ENCODE measurements at regions not wholly inside any gene's neighbourhood (a gene's known extent, or its start where the extent isn't known, plus 50 kb on each side); places are given as distances from the start of the nearest gene placed in this dataset.

DNA sequence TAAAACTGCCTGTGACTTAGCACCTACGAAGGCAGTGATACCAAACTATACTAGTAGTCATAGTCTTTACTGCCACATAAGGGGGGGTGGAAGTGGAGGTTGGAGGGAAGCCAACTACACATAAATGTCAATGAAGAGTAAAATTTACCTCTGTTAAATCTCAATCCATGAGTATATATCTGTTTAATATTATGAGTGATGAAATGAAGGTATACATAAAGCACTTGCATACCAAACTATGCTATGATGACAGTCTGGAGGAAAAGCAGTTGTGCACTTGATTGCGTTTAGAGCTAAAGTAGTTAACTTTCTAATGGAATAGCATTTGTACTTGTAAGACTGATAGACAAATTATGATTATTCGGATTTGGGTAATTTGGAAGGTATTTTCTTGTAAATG lies 129.2 kb upstream of the POU5F2 start:
- H3K9me3 ChIP-seq (ENCODE audit: low read length): no peaks in the 10 kb centered on the region
- CTCF ChIA-PET: no interaction called here
- H3K4me1 ChIP-seq (ENCODE audit: insufficient read depth, low read length): no peaks in the 10 kb centered on the region
- Mint-ChIP-seq H3K4me3 (no peak overlapping the region), H3K9me3 (no peaks in the 10 kb centered on the region), H3K27ac (no peak overlapping the region), H3K27me3 (no peaks in the 10 kb centered on the region), H3K4me1 (peaks cover 0 to 5% (median 0%) of the 10 kb centered on the region in 3 donors), H3K36me3 (peaks cover 9 to 28% (median 15%) of the 10 kb centered on the region in 3 donors)
- no peak for DNase-seq
- no peaks in the 10 kb centered on the region for H3K27me3 ChIP-seq (ENCODE audit: insufficient read depth, low read length, poor library complexity, severe bottlenecking)
- no peaks in the 10 kb centered on the region for H3K36me3 ChIP-seq (ENCODE audit: insufficient read depth, low read length)
- no peak overlapping the region for H3K27ac ChIP-seq (ENCODE audit: low read depth, low read length)
- H3K4me3 ChIP-seq (ENCODE audit: low read length): no peak overlapping the region
- POLR2A ChIA-PET: no interaction called here

GRCh38 chr5:93868851-93869250 lies 127.5 kb upstream of the POU5F2 start:
- no peak overlapping the region for H3K4me3 ChIP-seq (ENCODE audit: low read length)
- no peaks in the 10 kb centered on the region for H3K9me3 Mint-ChIP-seq
- H3K9me3 ChIP-seq (ENCODE audit: low read length): no peaks in the 10 kb centered on the region
- H3K27me3 Mint-ChIP-seq: no peaks in the 10 kb centered on the region
- H3K27ac ChIP-seq (ENCODE audit: low read depth, low read length): no peak overlapping the region
- no peaks in the 10 kb centered on the region for H3K27me3 ChIP-seq (ENCODE audit: insufficient read depth, low read length, poor library complexity, severe bottlenecking)
- CTCF ChIA-PET: no interaction called here
- H3K36me3 ChIP-seq (ENCODE audit: insufficient read depth, low read length): no peaks in the 10 kb centered on the region
- H3K27ac Mint-ChIP-seq: no peak overlapping the region
- H3K4me1 Mint-ChIP-seq: peaks cover 0 to 1% (median 0%) of the 10 kb centered on the region in 3 donors
- H3K4me3 Mint-ChIP-seq: no peak overlapping the region
- no peak for DNase-seq
- peaks cover 9 to 31% (median 18%) of the 10 kb centered on the region in 3 donors for H3K36me3 Mint-ChIP-seq
- POLR2A ChIA-PET: no interaction called here
- H3K4me1 ChIP-seq (ENCODE audit: insufficient read depth, low read length): no peaks in the 10 kb centered on the region

DNA sequence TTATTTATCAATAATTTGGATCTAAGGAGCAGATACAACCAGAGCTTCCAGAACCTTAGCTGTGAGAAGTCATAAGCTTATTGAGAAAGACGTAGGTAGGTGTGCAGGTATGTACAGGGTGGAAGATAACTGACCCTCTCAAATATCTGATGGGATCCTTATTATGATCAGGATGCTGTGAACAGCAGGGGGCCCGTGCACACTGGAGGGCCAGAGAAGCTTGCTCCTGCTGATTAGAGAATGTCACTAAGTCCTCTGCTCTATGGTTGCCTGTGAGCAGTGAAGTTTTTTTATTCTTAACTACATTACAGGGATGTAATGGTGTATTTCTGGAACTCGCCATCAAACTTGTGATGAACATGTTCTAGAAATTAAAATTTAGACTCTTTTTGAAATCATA lies 108.9 kb upstream of the POU5F2 start:
- no peak overlapping the region for H3K4me3 ChIP-seq (ENCODE audit: low read length)
- no peaks in the 10 kb centered on the region for H3K4me1 ChIP-seq (ENCODE audit: insufficient read depth, low read length)
- peaks cover 3% of the 10 kb centered on the region for H3K9me3 ChIP-seq (ENCODE audit: low read length)
- H3K27me3 ChIP-seq (ENCODE audit: insufficient read depth, low read length, poor library complexity, severe bottlenecking): no peaks in the 10 kb centered on the region
- peaks cover 13 to 28% (median 15%) of the 10 kb centered on the region in 3 donors for H3K36me3 Mint-ChIP-seq
- DNase-seq: no peak
- peaks cover 5 to 17% (median 13%) of the 10 kb centered on the region in 5 donors for H3K9me3 Mint-ChIP-seq
- no peaks in the 10 kb centered on the region for H3K36me3 ChIP-seq (ENCODE audit: insufficient read depth, low read length)
- H3K27me3 Mint-ChIP-seq: no peaks in the 10 kb centered on the region
- H3K4me1 Mint-ChIP-seq: no peaks in the 10 kb centered on the region
- POLR2A ChIA-PET: no interaction called here
- peak overlapping the region in 1 of 8 donors; percentile 33 for H3K27ac Mint-ChIP-seq
- H3K27ac ChIP-seq (ENCODE audit: low read depth, low read length): no peak overlapping the region
- H3K4me3 Mint-ChIP-seq: no peak overlapping the region
- CTCF ChIA-PET: no interaction called here

DNA sequence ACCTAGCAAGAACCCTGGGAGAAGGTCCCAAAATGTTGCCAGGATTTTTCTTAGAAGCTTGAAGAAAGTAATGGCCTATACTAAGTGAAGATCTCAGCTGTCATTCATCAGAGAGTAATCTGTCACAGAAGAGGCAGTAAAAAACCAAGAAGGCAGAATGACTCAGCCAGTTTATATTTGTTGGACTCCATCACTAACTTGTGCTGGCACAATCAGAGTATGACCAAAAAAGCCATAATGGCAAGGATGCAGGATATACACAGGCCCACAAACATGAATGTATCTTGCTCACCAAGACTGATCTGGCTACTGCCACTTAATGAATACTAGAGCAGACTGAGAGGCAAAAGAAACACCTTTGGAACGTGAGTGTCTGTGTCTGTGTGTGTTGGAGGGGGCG lies 104.0 kb upstream of the POU5F2 start:
- Histone ChIP-seq H3K27ac (ENCODE audit: low read depth, low read length) (no peak overlapping the region), H3K36me3 (ENCODE audit: insufficient read depth, low read length) (no peaks in the 10 kb centered on the region), H3K27me3 (ENCODE audit: insufficient read depth, low read length, poor library complexity, severe bottlenecking) (no peaks in the 10 kb centered on the region), H3K9me3 (ENCODE audit: low read length) (peaks cover 12% of the 10 kb centered on the region), H3K4me1 (ENCODE audit: insufficient read depth, low read length) (no peaks in the 10 kb centered on the region), H3K4me3 (ENCODE audit: low read length) (no peak overlapping the region)
- Mint-ChIP-seq H3K9me3 (peaks cover 10 to 30% (median 25%) of the 10 kb centered on the region in 5 donors), H3K4me3 (no peak overlapping the region), H3K4me1 (no peaks in the 10 kb centered on the region), H3K27me3 (no peaks in the 10 kb centered on the region), H3K36me3 (peaks cover 29 to 62% (median 42%) of the 10 kb centered on the region in 3 donors), H3K27ac (no peak overlapping the region)
- ChIA-PET CTCF (interaction anchor here (1.1 kb wide), 1 partner anchor 14 kb away, joined by 3 read pairs; no protein-coding TSS in a partner anchor), POLR2A (no interaction called here)
- DNase-seq: no peak

GRCh38 chr5:93831449-93831848 lies 90.0 kb upstream of the POU5F2 start:
- no peak overlapping the region for H3K4me3 Mint-ChIP-seq
- CTCF ChIA-PET: interaction anchor here (1.0 kb wide), 1 partner anchor 14 kb away, joined by 3 read pairs; no protein-coding TSS in a partner anchor

GRCh38 chr5:93830893-93831292 lies 89.5 kb upstream of the POU5F2 start:
- no peak overlapping the region for H3K27ac Mint-ChIP-seq

More at GRCh38 chr5:93831449-93831848, 90.0 kb upstream of the POU5F2 start:
- Histone ChIP-seq H3K27me3 (ENCODE audit: insufficient read depth, low read length, poor library complexity, severe bottlenecking) (no peaks in the 10 kb centered on the region), H3K27ac (ENCODE audit: low read depth, low read length) (no peak overlapping the region), H3K9me3 (ENCODE audit: low read length) (no peaks in the 10 kb centered on the region), H3K36me3 (ENCODE audit: insufficient read depth, low read length) (no peaks in the 10 kb centered on the region), H3K4me3 (ENCODE audit: low read length) (no peak overlapping the region), H3K4me1 (ENCODE audit: insufficient read depth, low read length) (no peaks in the 10 kb centered on the region)
- POLR2A ChIA-PET: no interaction called here
- H3K9me3 Mint-ChIP-seq: peaks cover 3 to 15% (median 10%) of the 10 kb centered on the region in 5 donors
- H3K27me3 Mint-ChIP-seq: no peaks in the 10 kb centered on the region
- H3K4me1 Mint-ChIP-seq: no peaks in the 10 kb centered on the region
- no peak overlapping the region for H3K27ac Mint-ChIP-seq
- no peak for DNase-seq
- peaks cover 13 to 39% (median 22%) of the 10 kb centered on the region in 3 donors for H3K36me3 Mint-ChIP-seq

DNA sequence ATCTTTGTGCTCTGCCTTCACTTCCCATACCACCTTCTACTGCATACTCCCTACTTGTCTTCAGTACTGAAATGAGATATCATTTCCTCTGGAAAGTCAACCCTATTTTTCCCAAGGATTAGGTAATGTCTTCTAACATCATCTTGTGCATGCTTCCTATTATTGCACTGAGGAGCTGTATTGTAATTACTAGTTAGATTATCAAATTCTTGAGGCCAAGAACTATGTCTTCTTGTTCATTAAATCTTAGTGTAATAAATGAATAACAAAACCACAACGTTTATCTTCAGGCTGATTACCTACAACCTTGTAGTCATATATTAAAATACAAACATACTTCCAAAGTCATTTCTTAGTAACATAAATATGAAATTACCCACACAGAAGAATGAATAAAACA lies 87.9 kb upstream of the POU5F2 start:
- H3K36me3 ChIP-seq (ENCODE audit: insufficient read depth, low read length): no peaks in the 10 kb centered on the region
- H3K27me3 ChIP-seq (ENCODE audit: insufficient read depth, low read length, poor library complexity, severe bottlenecking): no peaks in the 10 kb centered on the region
- no peak overlapping the region for H3K4me3 ChIP-seq (ENCODE audit: low read length)
- H3K27ac ChIP-seq (ENCODE audit: low read depth, low read length): no peak overlapping the region
- H3K9me3 ChIP-seq (ENCODE audit: low read length): no peaks in the 10 kb centered on the region
- ChIA-PET CTCF (no interaction called here), POLR2A (no interaction called here)
- Mint-ChIP-seq H3K9me3 (peaks cover 3 to 19% (median 14%) of the 10 kb centered on the region in 5 donors), H3K27me3 (no peaks in the 10 kb centered on the region), H3K36me3 (peaks cover 21 to 46% (median 35%) of the 10 kb centered on the region in 3 donors), H3K27ac (no peak overlapping the region), H3K4me1 (no peaks in the 10 kb centered on the region), H3K4me3 (no peak overlapping the region)
- no peaks in the 10 kb centered on the region for H3K4me1 ChIP-seq (ENCODE audit: insufficient read depth, low read length)
- no peak for DNase-seq

More at GRCh38 chr5:93830893-93831292, 89.5 kb upstream of the POU5F2 start:
- no peak overlapping the region for H3K27ac ChIP-seq (ENCODE audit: low read depth, low read length)
- no peak overlapping the region for H3K4me3 Mint-ChIP-seq
- no peaks in the 10 kb centered on the region for H3K36me3 ChIP-seq (ENCODE audit: insufficient read depth, low read length)
- H3K9me3 ChIP-seq (ENCODE audit: low read length): no peaks in the 10 kb centered on the region
- POLR2A ChIA-PET: no interaction called here
- H3K4me3 ChIP-seq (ENCODE audit: low read length): no peak overlapping the region
- H3K27me3 Mint-ChIP-seq: no peaks in the 10 kb centered on the region
- DNase-seq: no peak
- H3K27me3 ChIP-seq (ENCODE audit: insufficient read depth, low read length, poor library complexity, severe bottlenecking): no peaks in the 10 kb centered on the region
- H3K36me3 Mint-ChIP-seq: peaks cover 15 to 42% (median 23%) of the 10 kb centered on the region in 3 donors
- no peaks in the 10 kb centered on the region for H3K4me1 ChIP-seq (ENCODE audit: insufficient read depth, low read length)
- peaks cover 3 to 15% (median 11%) of the 10 kb centered on the region in 5 donors for H3K9me3 Mint-ChIP-seq
- CTCF ChIA-PET: no interaction called here
- no peaks in the 10 kb centered on the region for H3K4me1 Mint-ChIP-seq

- Mint-ChIP-seq H3K9me3 (peaks cover 0 to 9% (median 2%) of the 10 kb centered on the region in 5 donors), H3K4me1 (no peaks in the 10 kb centered on the region), H3K36me3 (peaks cover 14 to 39% (median 34%) of the 10 kb centered on the region in 3 donors), H3K27ac (no peak overlapping the region), H3K4me3 (no peak overlapping the region), H3K27me3 (no peaks in the 10 kb centered on the region)
- Histone ChIP-seq H3K4me1 (ENCODE audit: insufficient read depth, low read length) (no peaks in the 10 kb centered on the region), H3K4me3 (ENCODE audit: low read length) (no peak overlapping the region), H3K27ac (ENCODE audit: low read depth, low read length) (no peak overlapping the region), H3K36me3 (ENCODE audit: insufficient read depth, low read length) (no peaks in the 10 kb centered on the region), H3K9me3 (ENCODE audit: low read length) (no peaks in the 10 kb centered on the region), H3K27me3 (ENCODE audit: insufficient read depth, low read length, poor library complexity, severe bottlenecking) (no peaks in the 10 kb centered on the region)
- ChIA-PET POLR2A (no interaction called here), CTCF (no interaction called here)
- DNase-seq: no peak
Observed at GRCh38 chr5:93821891-93822415, 80.6 kb upstream of the POU5F2 start.

Data from CD8-positive, alpha-beta memory T cell (primary cell).